ENCODE measurements at regions not wholly inside any gene's neighbourhood (a gene's known extent, or its start where the extent isn't known, plus 50 kb on each side); places are given as distances from the start of the nearest gene placed in this dataset.

GRCh38 chr20:21867811-21868210, 162.3 kb downstream of the PAX1 start:
- TF ChIP-seq, protein P1, sequence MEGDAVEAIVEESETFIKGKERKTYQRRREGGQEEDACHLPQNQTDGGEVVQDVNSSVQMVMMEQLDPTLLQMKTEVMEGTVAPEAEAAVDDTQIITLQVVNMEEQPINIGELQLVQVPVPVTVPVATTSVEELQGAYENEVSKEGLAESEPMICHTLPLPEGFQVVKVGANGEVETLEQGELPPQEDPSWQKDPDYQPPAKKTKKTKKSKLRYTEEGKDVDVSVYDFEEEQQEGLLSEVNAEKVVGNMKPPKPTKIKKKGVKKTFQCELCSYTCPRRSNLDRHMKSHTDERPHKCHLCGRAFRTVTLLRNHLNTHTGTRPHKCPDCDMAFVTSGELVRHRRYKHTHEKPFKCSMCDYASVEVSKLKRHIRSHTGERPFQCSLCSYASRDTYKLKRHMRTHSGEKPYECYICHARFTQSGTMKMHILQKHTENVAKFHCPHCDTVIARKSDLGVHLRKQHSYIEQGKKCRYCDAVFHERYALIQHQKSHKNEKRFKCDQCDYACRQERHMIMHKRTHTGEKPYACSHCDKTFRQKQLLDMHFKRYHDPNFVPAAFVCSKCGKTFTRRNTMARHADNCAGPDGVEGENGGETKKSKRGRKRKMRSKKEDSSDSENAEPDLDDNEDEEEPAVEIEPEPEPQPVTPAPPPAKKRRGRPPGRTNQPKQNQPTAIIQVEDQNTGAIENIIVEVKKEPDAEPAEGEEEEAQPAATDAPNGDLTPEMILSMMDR (IDR thresholded peaks at IDR 0.05 in 2 of 3, conservative IDR thresholded peaks at IDR 0.05 in 1 of 3; ENCODE audit: insufficient read depth in 2 of 3, low read depth in 1 of 3, low read length in 3 of 3), result no peak
- TF ChIP-seq ATF4 (CRISPR knock-in tag; IDR thresholded peaks at IDR 0.05) (no peak), MYC (IDR thresholded peaks at IDR 0.05; ENCODE audit: low read depth, low read length) (no peak), MYC (CRISPR knock-in tag; IDR thresholded peaks at IDR 0.05; ENCODE audit: borderline replicate concordance, low read depth) (no peak), SLC30A9 (CRISPR knock-in tag; IDR thresholded peaks at IDR 0.05) (no peak), CHCHD3 (CRISPR knock-in tag; IDR thresholded peaks at IDR 0.05) (no peak), DDX20 (tag; IDR thresholded peaks at IDR 0.05; ENCODE audit: low read depth) (no peak), EZH2 (IDR thresholded peaks at IDR 0.05; ENCODE audit: borderline replicate concordance, low read depth, low read length) (no peak), MEF2A (IDR thresholded peaks at IDR 0.05; ENCODE audit: control insufficient read depth, low read depth, low read length) (no peak), ZNF398 (CRISPR knock-in tag; IDR thresholded peaks at IDR 0.05) (no peak)
- TF ChIP-seq, protein P2, sequence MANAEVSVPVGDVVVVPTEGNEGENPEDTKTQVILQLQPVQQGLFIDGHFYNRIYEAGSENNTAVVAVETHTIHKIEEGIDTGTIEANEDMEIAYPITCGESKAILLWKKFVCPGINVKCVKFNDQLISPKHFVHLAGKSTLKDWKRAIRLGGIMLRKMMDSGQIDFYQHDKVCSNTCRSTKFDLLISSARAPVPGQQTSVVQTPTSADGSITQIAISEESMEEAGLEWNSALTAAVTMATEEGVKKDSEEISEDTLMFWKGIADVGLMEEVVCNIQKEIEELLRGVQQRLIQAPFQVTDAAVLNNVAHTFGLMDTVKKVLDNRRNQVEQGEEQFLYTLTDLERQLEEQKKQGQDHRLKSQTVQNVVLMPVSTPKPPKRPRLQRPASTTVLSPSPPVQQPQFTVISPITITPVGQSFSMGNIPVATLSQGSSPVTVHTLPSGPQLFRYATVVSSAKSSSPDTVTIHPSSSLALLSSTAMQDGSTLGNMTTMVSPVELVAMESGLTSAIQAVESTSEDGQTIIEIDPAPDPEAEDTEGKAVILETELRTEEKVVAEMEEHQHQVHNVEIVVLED (CRISPR knock-in tag; IDR thresholded peaks at IDR 0.05), result no peak
- TF ChIP-seq, protein P3, sequence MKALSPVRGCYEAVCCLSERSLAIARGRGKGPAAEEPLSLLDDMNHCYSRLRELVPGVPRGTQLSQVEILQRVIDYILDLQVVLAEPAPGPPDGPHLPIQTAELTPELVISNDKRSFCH (CRISPR knock-in tag; IDR thresholded peaks at IDR 0.05), result no peak
- TF ChIP-seq, protein P3 (tag; IDR thresholded peaks at IDR 0.05), result no peak
- TF ChIP-seq, protein P4, sequence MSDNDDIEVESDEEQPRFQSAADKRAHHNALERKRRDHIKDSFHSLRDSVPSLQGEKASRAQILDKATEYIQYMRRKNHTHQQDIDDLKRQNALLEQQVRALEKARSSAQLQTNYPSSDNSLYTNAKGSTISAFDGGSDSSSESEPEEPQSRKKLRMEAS (CRISPR knock-in tag; IDR thresholded peaks at IDR 0.05), result no peak

Data from K562 (cell line).